ENCODE measurements at regions not wholly inside any gene's neighbourhood (a gene's known extent, or its start where the extent isn't known, plus 50 kb on each side); places are given as distances from the start of the nearest gene placed in this dataset.

- no peak for TF ChIP-seq CTCF (IDR thresholded peaks at IDR 0.05; ENCODE audit: borderline replicate concordance, control extremely low read depth, extremely low read depth, insufficient read depth, missing control alignments)
- in situ Hi-C loops (cut with MboI; ENCODE audit: low sequenced_read_pairs, unreplicated experiment), result no loop called here
- no peak for DNase-seq (ENCODE audit: low spot score)
Observed at GRCh38 chr21:28834335-28835238, 158.1 kb downstream of the LTN1 start.

- DNase-seq (ENCODE audit: low spot score), result no peak
- TF ChIP-seq CTCF (IDR thresholded peaks at IDR 0.05; ENCODE audit: borderline replicate concordance, control extremely low read depth, extremely low read depth, insufficient read depth, missing control alignments), result no peak
- in situ Hi-C loops (cut with MboI; ENCODE audit: low sequenced_read_pairs, unreplicated experiment), result no loop called here
Observed at GRCh38 chr21:28833609-28834008, 159.1 kb downstream of the LTN1 start.

GRCh38 chr21:28833182-28833581, 159.5 kb downstream of the LTN1 start:
- TF ChIP-seq CTCF (IDR thresholded peaks at IDR 0.05; ENCODE audit: borderline replicate concordance, control extremely low read depth, extremely low read depth, insufficient read depth, missing control alignments), result no peak
- no peak for DNase-seq (ENCODE audit: low spot score)
- in situ Hi-C loops (cut with MboI; ENCODE audit: low sequenced_read_pairs, unreplicated experiment), result no loop called here

- no peak for DNase-seq (ENCODE audit: low spot score)
- TF ChIP-seq CTCF (IDR thresholded peaks at IDR 0.05; ENCODE audit: borderline replicate concordance, control extremely low read depth, extremely low read depth, insufficient read depth, missing control alignments), result no peak
- in situ Hi-C loops (cut with MboI; ENCODE audit: low sequenced_read_pairs, unreplicated experiment), result no loop called here
Observed at GRCh38 chr21:28832715-28833061, 160.0 kb downstream of the LTN1 start.

- no peak for DNase-seq (ENCODE audit: low spot score)
- TF ChIP-seq CTCF (IDR thresholded peaks at IDR 0.05; ENCODE audit: borderline replicate concordance, control extremely low read depth, extremely low read depth, insufficient read depth, missing control alignments), result no peak
- in situ Hi-C loops (cut with MboI; ENCODE audit: low sequenced_read_pairs, unreplicated experiment), result no loop called here
Observed at GRCh38 chr21:28832013-28832714, 160.5 kb downstream of the LTN1 start.

GRCh38 chr21:28828981-28829380, 163.7 kb downstream of the LTN1 start:
- no peak for TF ChIP-seq CTCF (IDR thresholded peaks at IDR 0.05; ENCODE audit: borderline replicate concordance, control extremely low read depth, extremely low read depth, insufficient read depth, missing control alignments)
- in situ Hi-C loops (cut with MboI; ENCODE audit: low sequenced_read_pairs, unreplicated experiment), result no loop called here
- no peak for DNase-seq (ENCODE audit: low spot score)
